IMR-90 (cell line): ENCODE measurements at regions not wholly inside any gene's neighbourhood (a gene's known extent, or its start where the extent isn't known, plus 50 kb on each side); places are given as distances from the start of the nearest gene placed in this dataset.

Experiments
- ATAC-seq: fragments of 200-7000 bp; cut with Tn5 transposase; 2 replicates; pipeline ENCODE4 v1.9.1; 2020; ENCODE audit warnings: low read depth, mild to moderate bottlenecking, moderate library complexity
- BruUV-seq: library from RNA; stranded (reverse); fragments of 400-500 nt; replicated peaks from 2 replicates; lab custom pipeline; 2021; lab: Mats Ljungman, UMichigan
- CTCF ChIA-PET: fragments of 300-600 bp; formaldehyde crosslinking; extraction: SDS; loops from one replicate; lab custom pipeline; 2021; ENCODE audit warnings: antibody characterized with exemption; lab: Yijun Ruan, JAX
- POLR2A ChIA-PET: fragments of 300-600 bp; sonication (Branson Sonifier 250); formaldehyde crosslinking; loops from one replicate; lab custom pipeline; 2022; ENCODE audit warnings: antibody characterized with exemption; ENCODE audit not compliant: unreplicated experiment; lab: Charles Lee
- DNase-seq: peaks from one replicate; pipeline ENCODE4 v3.0.0; 2013
- H2AFZ ChIP-seq: replicated peaks from 2 replicates; pipeline ENCODE3; 2013; ENCODE audit warnings: low read length, mild to moderate bottlenecking; ENCODE audit not compliant: poor library complexity
- H2AK5ac ChIP-seq: 2 replicates; pipeline ENCODE4 v1.6.1; 2013; ENCODE audit warnings: low read depth, low read length, inconsistent platforms
- H2AK9ac ChIP-seq: replicated peaks from 2 replicates; pipeline ENCODE3; 2013; ENCODE audit warnings: mild to moderate bottlenecking, low read depth, low read length, moderate library complexity; ENCODE audit not compliant: poor library complexity
- H2BK120ac ChIP-seq: 2 replicates; pipeline ENCODE4 v1.6.1; 2013; ENCODE audit warnings: low read depth, low read length, inconsistent platforms
- H2BK15ac ChIP-seq: 3 replicates; pipeline ENCODE4 v1.6.1; 2013; ENCODE audit warnings: low read depth, low read length, inconsistent platforms
- H2BK20ac ChIP-seq: 2 replicates; pipeline ENCODE4 v1.6.1; 2013; ENCODE audit warnings: low read depth, mild to moderate bottlenecking, inconsistent platforms, low read length, moderate library complexity
- H2BK5ac ChIP-seq: 2 replicates; pipeline ENCODE4 v1.6.1; 2013; ENCODE audit warnings: mild to moderate bottlenecking, low read depth, low read length, inconsistent platforms; ENCODE audit not compliant: poor library complexity, severe bottlenecking
- H3K14ac ChIP-seq: replicated peaks from 2 replicates; pipeline ENCODE4 v1.6.1; 2013; ENCODE audit warnings: low read depth, low read length, inconsistent platforms
- H3K18ac ChIP-seq: 2 replicates; pipeline ENCODE4 v1.6.1; 2013; ENCODE audit warnings: low read depth, low read length, control low read depth
- H3K23ac ChIP-seq: 2 replicates; pipeline ENCODE4 v1.6.1; 2013; ENCODE audit warnings: low read depth, low read length, inconsistent platforms
- H3K27ac ChIP-seq: 2 replicates; pipeline ENCODE4 v1.5.1; 2013; ENCODE audit warnings: mild to moderate bottlenecking, control low read depth, low read length; ENCODE audit not compliant: insufficient read depth
- H3K27me3 ChIP-seq: 2 replicates; pipeline ENCODE4 v1.6.1; 2013; ENCODE audit warnings: low read length; ENCODE audit not compliant: control insufficient read depth, insufficient read depth
- H3K36me3 ChIP-seq: 2 replicates; pipeline ENCODE4 v1.6.1; 2013; ENCODE audit warnings: low read length, mixed read lengths; ENCODE audit not compliant: control insufficient read depth, insufficient read depth
- H3K4ac ChIP-seq: 2 replicates; pipeline ENCODE4 v1.6.1; 2013; ENCODE audit warnings: low read depth, low read length, inconsistent platforms
- H3K4me1 ChIP-seq: 2 replicates; pipeline ENCODE4 v1.6.1; 2013; ENCODE audit warnings: low read length, mixed read lengths; ENCODE audit not compliant: control insufficient read depth, insufficient read depth
- H3K4me2 ChIP-seq: 2 replicates; pipeline ENCODE4 v1.6.1; 2013; ENCODE audit warnings: low read depth, mild to moderate bottlenecking, control low read depth, low read length, moderate library complexity
- H3K4me3 ChIP-seq: 2 replicates; pipeline ENCODE4 v1.5.1; 2013; ENCODE audit warnings: low read depth, mild to moderate bottlenecking, control low read depth, low read length, moderate library complexity; ENCODE audit not compliant: insufficient read depth
- H3K56ac ChIP-seq: 2 replicates; pipeline ENCODE4 v1.6.1; 2013; ENCODE audit warnings: low read length, inconsistent platforms; ENCODE audit not compliant: insufficient read depth; ENCODE audit errors: extremely low read depth
- H3K79me1 ChIP-seq, 2 experiments: 2 replicates each; pipeline ENCODE4 v1.6.1; 2013; ENCODE audit warnings: low read length in 2 of 2, inconsistent platforms in 1 of 2, low read depth in 1 of 2
- H3K9ac ChIP-seq: 2 replicates; pipeline ENCODE4 v1.6.1; 2013; ENCODE audit warnings: low read depth, low read length, control low read depth
- H3K9me1 ChIP-seq: 2 replicates; pipeline ENCODE4 v1.6.1; 2013; ENCODE audit warnings: low read length, inconsistent platforms; ENCODE audit not compliant: insufficient read depth
- H3K9me3 ChIP-seq: 2 replicates; pipeline ENCODE4 v1.6.1; 2013; ENCODE audit warnings: low read length; ENCODE audit not compliant: control insufficient read depth, insufficient read depth
- H4K20me1 ChIP-seq: 2 replicates; pipeline ENCODE4 v1.6.1; 2013; ENCODE audit warnings: low read length, inconsistent platforms; ENCODE audit not compliant: insufficient read depth
- H4K5ac ChIP-seq: 2 replicates; pipeline ENCODE4 v1.6.1; 2013; ENCODE audit warnings: mild to moderate bottlenecking, low read depth, low read length, control low read depth
- H4K8ac ChIP-seq, 2 experiments: 2 replicates each; pipeline ENCODE4 v1.6.1; 2013; ENCODE audit warnings: low read depth in 2 of 2, low read length in 2 of 2, control low read depth in 1 of 2, inconsistent platforms in 1 of 2
- H4K91ac ChIP-seq: 2 replicates; pipeline ENCODE4 v1.6.1; 2013; ENCODE audit warnings: low read depth, low read length, inconsistent platforms; ENCODE audit not compliant: insufficient read depth
- FOS ChIP-seq: fragments of 150-350 bp; IDR thresholded peaks from 2 replicates; pipeline ENCODE4 v1.6.1; 2016; ENCODE audit warnings: low read depth, low read length
- MAFK ChIP-seq: IDR thresholded peaks from 2 replicates; pipeline ENCODE4 v1.6.1; 2012; ENCODE audit warnings: low read depth, low read length, improper control_type of control experiment
- MAZ ChIP-seq: IDR thresholded peaks from 2 replicates; pipeline ENCODE4 v1.6.1; 2012; ENCODE audit warnings: low read depth, mild to moderate bottlenecking, low read length, improper control_type of control experiment, moderate library complexity, borderline replicate concordance
- WGBS, 2 experiments: methylation state at CpG; one replicate each; pipeline versions ENCODE4 v1.1.5 to v1.1.7; 2013; ENCODE audit warnings: missing lambda C conversion rate in 2 of 2; ENCODE audit not compliant: insufficient read length in 1 of 2; ENCODE audit errors: extremely low coverage in 2 of 2; 5-methylcytosine and 5-hydroxymethylcytosine counted together
- dilution Hi-C: fragments of 300-500 bp; cut with HindIII; formaldehyde crosslinking; loops from one replicate; pipeline ENCODE4 v1.14.3; 2018; ENCODE audit warnings: low sequenced_read_pairs; ENCODE audit not compliant: unreplicated experiment
- in situ Hi-C: fragments of 300-500 bp; cut with MboI; formaldehyde crosslinking; loops from 3 replicates; pipeline ENCODE4 v1.14.3; 2019; ENCODE audit warnings: low sequenced_read_pairs, inconsistent platforms, mixed read lengths
- intact Hi-C: fragments of 100-400 bp; cut with micrococcal nuclease; formaldehyde crosslinking; loops from 2 replicates; pipeline ENCODE4 v1.10.0; 2022

- Histone ChIP-seq H3K9me3 (peaks cover 4% of the 10 kb centered on the region; the same call in 1 of the 2 replicates), H2BK5ac (peak overlapping the region; percentile 95), H3K4me2 (no peak overlapping the region), H4K91ac (peak overlapping the region; percentile 98), H3K18ac (peak overlapping the region; percentile 91), H3K4ac (peak overlapping the region; percentile 98), H3K9ac (peak overlapping the region; percentile 41), H4K20me1 (no peaks in the 10 kb centered on the region), H3K4me3 (no peak overlapping the region), H3K9me1 (peaks cover 26% of the 10 kb centered on the region), H3K79me1 (no peaks in the 10 kb centered on the region), H2BK120ac (peak overlapping the region; percentile 99), H3K23ac (peak overlapping the region; percentile 97), H3K4me1 (peaks cover 31% of the 10 kb centered on the region), H3K56ac (peak overlapping the region; percentile 92; the same call in 1 of the 2 replicates), H2AFZ (peak overlapping the region; percentile 93), H3K27me3 (no peaks in the 10 kb centered on the region; the same call in 1 of the 2 replicates), H3K27ac (peak overlapping the region; percentile 71), H2BK15ac (peak overlapping the region; percentile 89; the same call in 2 of the 3 replicates), H2BK20ac (peak overlapping the region; percentile 99), H3K14ac (peak overlapping the region; percentile 98), H4K5ac (peak overlapping the region; percentile 86), H2AK9ac (peak overlapping the region; percentile 92), H2AK5ac (peak overlapping the region; percentile 74; the same call in 1 of the 2 replicates), H3K36me3 (no peaks in the 10 kb centered on the region), H4K8ac (peak overlapping the region; percentile 28 to 97)
- intact Hi-C loops (no loop called here), in situ Hi-C loops (no loop called here), dilution Hi-C loops (no loop called here)
- WGBS, 2 experiments: 33% methylated on average over 1 of the region's 2 CpGs; no CpG with 5 or more reads in 1 of the 2 experiments
- 0 out of 2 replicates have a peak, but pooled peaks have one; percentile 5 for TF ChIP-seq MAFK
- no peak for TF ChIP-seq FOS
- TF ChIP-seq MAZ: 0 out of 2 replicates have a peak, but pooled peaks have one; percentile 17
- no TSS peak for BruUV-seq
- ChIA-PET POLR2A (interaction anchor here (0.6 kb wide), 1 partner anchor 15 kb away, joined by 3 read pairs; no protein-coding TSS in a partner anchor), CTCF (no interaction called here)
- DNase-seq (peak; percentile 77), ATAC-seq (peak; percentile 96)
These were observed 66.7 kb upstream of the RMDN2 start for GRCh38 chr2:37858400-37858711.
